ENCODE measurements at regions not wholly inside any gene's neighbourhood (a gene's known extent, or its start where the extent isn't known, plus 50 kb on each side); places are given as distances from the start of the nearest gene placed in this dataset.

DNA sequence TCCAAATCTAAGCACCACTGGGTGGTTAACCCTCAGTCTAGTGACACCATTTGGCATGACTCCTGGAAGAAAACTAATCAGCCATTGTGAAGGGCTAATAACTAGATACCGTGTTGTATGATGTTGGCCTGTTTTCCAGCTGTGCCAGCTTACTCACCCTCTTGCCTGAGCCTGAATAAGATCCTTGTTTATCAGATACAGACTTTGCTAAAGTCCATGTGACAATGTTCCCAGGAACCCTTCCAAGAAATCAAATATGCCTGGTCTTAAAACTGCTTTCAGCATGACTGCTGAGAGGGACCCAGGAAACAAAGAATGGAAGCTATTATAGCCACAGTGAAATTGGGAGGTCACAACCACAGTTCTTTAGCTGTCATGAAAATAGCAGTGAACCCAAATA, 640.8 kb upstream of the INTU start:
- DNase-seq: no peak
- TF ChIP-seq, protein P1, sequence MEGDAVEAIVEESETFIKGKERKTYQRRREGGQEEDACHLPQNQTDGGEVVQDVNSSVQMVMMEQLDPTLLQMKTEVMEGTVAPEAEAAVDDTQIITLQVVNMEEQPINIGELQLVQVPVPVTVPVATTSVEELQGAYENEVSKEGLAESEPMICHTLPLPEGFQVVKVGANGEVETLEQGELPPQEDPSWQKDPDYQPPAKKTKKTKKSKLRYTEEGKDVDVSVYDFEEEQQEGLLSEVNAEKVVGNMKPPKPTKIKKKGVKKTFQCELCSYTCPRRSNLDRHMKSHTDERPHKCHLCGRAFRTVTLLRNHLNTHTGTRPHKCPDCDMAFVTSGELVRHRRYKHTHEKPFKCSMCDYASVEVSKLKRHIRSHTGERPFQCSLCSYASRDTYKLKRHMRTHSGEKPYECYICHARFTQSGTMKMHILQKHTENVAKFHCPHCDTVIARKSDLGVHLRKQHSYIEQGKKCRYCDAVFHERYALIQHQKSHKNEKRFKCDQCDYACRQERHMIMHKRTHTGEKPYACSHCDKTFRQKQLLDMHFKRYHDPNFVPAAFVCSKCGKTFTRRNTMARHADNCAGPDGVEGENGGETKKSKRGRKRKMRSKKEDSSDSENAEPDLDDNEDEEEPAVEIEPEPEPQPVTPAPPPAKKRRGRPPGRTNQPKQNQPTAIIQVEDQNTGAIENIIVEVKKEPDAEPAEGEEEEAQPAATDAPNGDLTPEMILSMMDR (IDR thresholded peaks at IDR 0.05): no peak
- H3K4me3 ChIP-seq: no peak overlapping the region

DNA sequence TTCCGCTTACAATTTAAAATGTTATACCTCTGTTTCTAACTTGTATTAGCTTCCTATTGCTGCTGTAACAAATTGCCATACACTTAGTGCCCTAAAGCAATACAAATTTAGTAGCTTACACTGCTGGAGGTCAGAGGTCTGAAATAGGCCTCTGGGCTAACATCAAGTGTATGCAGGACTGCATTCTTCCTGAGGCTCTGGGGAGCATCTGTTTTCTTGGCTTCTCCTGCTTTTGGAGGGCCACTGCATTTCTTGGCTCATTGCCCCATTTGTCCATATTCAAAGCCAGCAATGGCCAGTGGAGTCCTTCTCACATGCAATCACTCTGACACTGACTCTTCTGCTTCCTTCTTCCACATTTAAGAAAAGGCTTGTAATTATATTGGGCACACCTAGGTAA, 639.8 kb upstream of the INTU start:
- peaks cover 2% of the 10 kb centered on the region for H3K9me3 ChIP-seq
- no peaks in the 10 kb centered on the region for H3K36me3 ChIP-seq (ENCODE audit: low read depth)
- ATAC-seq: no peak
- no peak overlapping the region for H3K4me3 ChIP-seq
- no peaks in the 10 kb centered on the region for H3K4me1 ChIP-seq (ENCODE audit: low read depth)
- TF ChIP-seq, protein P1 (IDR thresholded peaks at IDR 0.05): no peak
- no peak for DNase-seq
- intact Hi-C loops (cut with DNase I, micrococcal nuclease): no loop called here

More for the DNA sequence above, 640.8 kb upstream of the INTU start:
- ATAC-seq: no peak
- intact Hi-C loops (cut with DNase I, micrococcal nuclease): no loop called here
- Histone ChIP-seq H3K36me3 (ENCODE audit: low read depth) (no peaks in the 10 kb centered on the region), H3K4me1 (ENCODE audit: low read depth) (no peaks in the 10 kb centered on the region), H3K9me3 (peaks cover 10% of the 10 kb centered on the region)

GRCh38 chr4:126993351-126993750, 639.4 kb upstream of the INTU start:
- Histone ChIP-seq H3K9me3 (peaks cover 2% of the 10 kb centered on the region), H3K4me1 (ENCODE audit: low read depth) (no peaks in the 10 kb centered on the region), H3K4me3 (no peak overlapping the region), H3K36me3 (ENCODE audit: low read depth) (no peaks in the 10 kb centered on the region)
- TF ChIP-seq, protein P1 (IDR thresholded peaks at IDR 0.05): no peak
- intact Hi-C loops (cut with DNase I, micrococcal nuclease): no loop called here
- DNase-seq (no peak), ATAC-seq (no peak)

GRCh38 chr4:126995235-126995634, 637.5 kb upstream of the INTU start:
- Histone ChIP-seq H3K9me3 (peaks cover 5% of the 10 kb centered on the region), H3K4me1 (ENCODE audit: low read depth) (no peaks in the 10 kb centered on the region), H3K36me3 (ENCODE audit: low read depth) (no peaks in the 10 kb centered on the region), H3K4me3 (no peak overlapping the region)
- ATAC-seq (no peak), DNase-seq (no peak)
- intact Hi-C loops (cut with DNase I, micrococcal nuclease): no loop called here
- TF ChIP-seq, protein P1 (IDR thresholded peaks at IDR 0.05): no peak

- Histone ChIP-seq H3K36me3 (ENCODE audit: low read depth) (no peaks in the 10 kb centered on the region), H3K9me3 (peaks cover 2% of the 10 kb centered on the region), H3K4me3 (no peak overlapping the region), H3K4me1 (ENCODE audit: low read depth) (no peaks in the 10 kb centered on the region)
- ATAC-seq (no peak), DNase-seq (no peak)
- TF ChIP-seq, protein P1 (IDR thresholded peaks at IDR 0.05): no peak
- intact Hi-C loops (cut with DNase I, micrococcal nuclease): no loop called here
These were observed 632.6 kb upstream of the INTU start for GRCh38 chr4:127000110-127000509.

- no peak for DNase-seq
- TF ChIP-seq, protein P1 (IDR thresholded peaks at IDR 0.05): no peak
- peaks cover 2% of the 10 kb centered on the region for H3K9me3 ChIP-seq
- intact Hi-C loops (cut with DNase I, micrococcal nuclease): no loop called here
- H3K4me1 ChIP-seq (ENCODE audit: low read depth): no peaks in the 10 kb centered on the region
- no peaks in the 10 kb centered on the region for H3K36me3 ChIP-seq (ENCODE audit: low read depth)
- no peak overlapping the region for H3K4me3 ChIP-seq
- ATAC-seq: no peak
These were observed 631.9 kb upstream of the INTU start for GRCh38 chr4:127000846-127001245.
